Panc1 (cell line): ENCODE measurements at regions not wholly inside any gene's neighbourhood (a gene's known extent, or its start where the extent isn't known, plus 50 kb on each side); places are given as distances from the start of the nearest gene placed in this dataset.

Experiments used
- CTCF ChIP-seq: fragments of 450-650 bp; IDR thresholded peaks from 2 replicates; pipeline ENCODE4 v1.5.1; 2017; ENCODE audit warnings: mild to moderate bottlenecking
- POLR2AphosphoS5 ChIP-seq: IDR thresholded peaks from 2 replicates; pipeline ENCODE4 v1.6.1; 2012; ENCODE audit warnings: mild to moderate bottlenecking, low read depth, low read length, moderate library complexity
- TCF7L2 ChIP-seq: IDR thresholded peaks from 2 replicates; pipeline ENCODE4 v1.6.1; 2011; ENCODE audit warnings: mild to moderate bottlenecking, low read depth, low read length, inconsistent platforms

- no peak for TF ChIP-seq CTCF
- TF ChIP-seq TCF7L2 = no peak
- no peak for TF ChIP-seq POLR2AphosphoS5
Observed at GRCh38 chr9:88243736-88244135, 105.5 kb upstream of the SPATA31C2 start.
